CD1c-positive myeloid dendritic cell (primary cell): ENCODE measurements at regions not wholly inside any gene's neighbourhood (a gene's known extent, or its start where the extent isn't known, plus 50 kb on each side); places are given as distances from the start of the nearest gene placed in this dataset.

ENCODE experiments used
- DNase-seq: peaks from one replicate; pipeline ENCODE4 v3.0.0-alpha.2; 2016; ENCODE audit errors: extremely low spot score

DNA sequence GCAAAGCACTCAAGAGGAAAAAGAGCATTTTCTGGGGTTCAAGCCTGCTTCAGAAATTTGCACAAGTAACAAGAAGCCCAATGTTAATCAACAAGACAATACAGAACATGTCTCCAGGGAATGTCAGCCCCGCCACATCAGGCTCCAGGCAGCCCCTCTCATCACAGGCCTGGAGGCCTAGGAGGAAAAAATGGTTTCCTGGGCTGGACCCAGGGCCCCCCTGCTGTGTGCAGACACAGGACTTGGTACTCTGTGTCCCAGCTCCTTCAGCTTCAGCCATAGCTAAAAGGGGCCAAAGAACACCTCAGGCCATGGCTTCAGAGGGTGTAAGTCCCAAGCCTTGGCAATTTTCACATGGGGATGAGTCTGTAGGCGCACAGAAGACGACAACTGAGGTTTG lies 802.9 kb upstream of the KLHL29 start:
- no peak for DNase-seq

GRCh38 chr2:22596306-22596705 lies 788.7 kb upstream of the KLHL29 start:
- DNase-seq, result no peak

DNA sequence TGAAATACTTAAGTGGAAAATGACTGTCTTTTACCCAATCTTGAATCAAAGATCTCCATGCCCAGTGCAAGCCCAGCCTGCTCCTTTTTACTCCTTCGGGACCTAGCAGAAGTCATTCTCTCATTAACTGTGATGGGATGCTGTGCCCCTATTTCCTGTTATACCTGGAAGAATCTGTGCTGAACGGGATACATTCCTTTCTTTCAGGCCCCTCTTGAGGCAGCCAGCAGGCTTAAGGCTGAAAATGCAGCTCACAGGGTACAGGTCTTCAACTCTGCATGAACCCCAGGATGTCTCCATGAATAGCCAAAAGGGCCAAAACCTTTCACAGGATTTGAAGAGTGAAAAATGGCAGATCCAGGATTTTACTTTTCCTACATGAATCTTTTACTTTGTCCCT lies 784.8 kb upstream of the KLHL29 start:
- no peak for DNase-seq

GRCh38 chr2:22600999-22601398 lies 784.0 kb upstream of the KLHL29 start:
- no peak for DNase-seq

DNA sequence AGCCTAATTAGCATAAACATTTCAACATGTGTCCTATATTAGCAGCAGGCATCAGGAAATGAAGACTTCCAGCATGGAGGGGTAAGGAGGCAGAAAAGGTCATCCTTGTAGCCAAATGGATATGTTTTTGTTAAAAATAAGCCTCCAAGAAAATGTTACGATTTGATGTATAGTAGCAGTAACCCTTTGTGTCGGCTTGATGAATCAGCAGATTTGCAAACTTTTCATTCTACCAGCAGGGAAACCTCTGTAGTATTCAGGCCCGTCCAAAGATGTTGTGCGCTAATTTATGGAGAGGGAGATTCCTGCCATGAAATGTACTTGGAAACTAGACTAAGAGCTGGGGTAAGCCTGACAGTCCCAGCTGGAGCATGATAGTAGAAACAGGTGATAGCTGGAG lies 780.8 kb upstream of the KLHL29 start:
- no peak for DNase-seq

- DNase-seq, result no peak
Measured at GRCh38 chr2:22616031-22616430, 768.9 kb upstream of the KLHL29 start.

- no peak for DNase-seq
Measured at GRCh38 chr2:22623620-22624019, 761.4 kb upstream of the KLHL29 start.

GRCh38 chr2:22626621-22627020 lies 758.4 kb upstream of the KLHL29 start:
- no peak for DNase-seq

GRCh38 chr2:22628221-22628620 lies 756.8 kb upstream of the KLHL29 start:
- DNase-seq, result no peak

DNA sequence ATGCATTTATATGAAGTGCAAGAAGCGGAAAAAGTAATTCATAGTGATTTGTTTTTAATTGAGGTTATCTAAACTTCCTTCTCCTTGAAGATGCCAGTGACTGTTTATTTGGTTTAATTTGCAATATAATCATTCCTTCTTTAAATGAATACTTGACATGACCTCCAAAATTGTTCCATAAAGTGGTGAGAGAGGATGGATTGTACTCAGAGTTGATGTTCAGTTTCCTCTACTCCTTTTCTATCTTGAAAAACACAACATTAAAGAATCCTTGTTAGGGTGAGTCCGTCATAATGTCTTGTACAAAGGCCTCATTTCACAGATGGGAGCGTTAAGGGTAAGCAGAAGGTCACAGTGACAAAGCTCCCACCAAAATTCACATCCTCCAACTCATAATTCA lies 756.1 kb upstream of the KLHL29 start:
- DNase-seq, result no peak

GRCh38 chr2:22634167-22634566 lies 750.8 kb upstream of the KLHL29 start:
- no peak for DNase-seq

- no peak for DNase-seq
Measured at GRCh38 chr2:22656426-22656825, 728.6 kb upstream of the KLHL29 start.

DNA sequence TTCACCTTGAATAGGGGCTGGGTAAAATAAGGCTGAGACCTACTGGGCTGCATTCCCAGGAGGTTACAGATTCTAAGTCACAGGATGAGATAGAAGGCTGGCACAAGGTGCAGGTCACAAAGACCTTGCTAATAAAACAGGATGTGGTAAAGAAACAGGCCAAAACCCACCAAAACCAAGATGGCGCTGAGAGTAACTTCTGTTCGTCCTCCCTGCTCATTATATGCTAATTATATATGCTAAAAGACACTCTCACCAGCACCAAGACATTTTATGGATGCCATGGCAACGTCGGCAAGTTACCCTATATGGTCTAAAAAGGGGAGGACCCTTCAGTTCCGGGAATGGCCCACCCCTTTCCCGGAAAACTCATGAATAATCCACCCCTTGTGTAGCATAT lies 711.5 kb upstream of the KLHL29 start:
- no peak for DNase-seq

- no peak for DNase-seq
Measured at GRCh38 chr2:22683914-22684313, 701.1 kb upstream of the KLHL29 start.

- DNase-seq, result no peak
Measured at GRCh38 chr2:22690096-22690495, 694.9 kb upstream of the KLHL29 start.

- no peak for DNase-seq
Measured at GRCh38 chr2:22691666-22692065, 693.3 kb upstream of the KLHL29 start.

DNA sequence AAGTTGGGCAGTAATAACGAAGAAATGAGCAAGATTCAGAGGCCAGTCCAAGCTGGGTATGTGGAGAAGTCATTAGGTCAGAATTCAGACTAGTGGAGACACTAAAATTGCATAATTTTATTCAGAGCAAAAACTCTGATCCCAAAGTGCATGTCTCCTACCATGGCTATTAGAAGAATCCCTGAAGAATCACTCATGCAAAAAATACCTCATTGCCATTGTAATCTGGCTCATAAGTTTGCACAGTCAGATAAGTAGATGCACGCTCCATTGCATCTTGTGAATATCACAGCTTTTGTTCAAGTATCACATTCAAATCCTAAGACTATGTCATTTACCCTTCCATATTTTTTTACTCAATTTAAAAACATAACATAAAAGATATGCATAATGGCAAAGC lies 692.2 kb upstream of the KLHL29 start:
- DNase-seq, result no peak

DNA sequence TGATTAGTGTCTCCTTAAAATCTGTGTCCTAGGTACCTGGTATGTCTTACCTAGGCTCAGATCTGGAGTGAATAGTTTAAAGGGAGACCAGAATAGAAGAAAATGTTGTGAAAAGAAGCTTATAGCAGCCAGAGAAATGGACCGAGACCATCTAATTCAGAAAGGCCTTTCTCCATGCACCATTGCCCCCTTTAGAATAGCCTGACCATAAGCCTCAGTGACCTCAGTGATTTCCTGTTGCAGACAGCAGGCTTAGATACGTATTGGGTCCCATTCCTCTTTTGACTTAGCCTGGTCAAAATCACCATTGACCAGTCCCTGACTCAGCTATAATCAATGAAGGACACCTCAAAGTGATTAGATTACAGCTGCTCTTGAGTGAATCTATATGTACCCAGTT lies 690.7 kb upstream of the KLHL29 start:
- DNase-seq, result no peak

- DNase-seq, result no peak
Measured at GRCh38 chr2:22694856-22695255, 690.1 kb upstream of the KLHL29 start.

DNA sequence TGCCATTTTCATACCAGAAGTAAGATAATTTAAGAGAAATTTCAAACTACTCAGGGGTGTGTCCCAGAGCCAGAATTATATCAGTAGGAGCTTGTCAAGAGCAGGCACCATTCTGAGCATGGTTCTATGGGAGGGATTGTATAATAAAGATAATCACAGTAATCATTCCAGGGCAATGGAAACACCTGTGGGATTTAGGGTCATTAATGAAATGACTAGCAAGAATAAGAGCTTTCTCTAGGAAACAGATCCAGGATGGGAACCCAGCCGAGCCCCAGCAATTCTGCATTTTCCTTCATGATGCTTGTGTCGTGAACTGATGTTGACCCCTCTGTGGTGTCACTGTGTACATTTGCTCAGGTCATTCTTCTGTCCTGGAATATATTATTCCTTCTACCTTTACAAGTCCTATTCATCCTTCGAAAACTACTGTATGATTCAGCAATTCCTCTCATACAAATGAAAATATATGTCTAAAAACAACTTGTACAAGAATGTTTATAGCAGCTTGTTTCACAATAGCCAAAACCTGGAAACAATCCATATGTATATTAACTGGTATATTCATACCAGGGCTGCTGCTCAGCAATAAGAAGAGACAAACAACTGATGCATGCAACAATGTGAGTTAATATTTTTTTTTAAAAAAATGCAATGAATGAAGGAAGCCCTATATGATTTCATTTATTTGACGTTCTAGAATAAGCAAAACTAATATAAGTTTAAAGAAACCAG lies 687.8 kb upstream of the KLHL29 start:
- DNase-seq, result no peak

DNA sequence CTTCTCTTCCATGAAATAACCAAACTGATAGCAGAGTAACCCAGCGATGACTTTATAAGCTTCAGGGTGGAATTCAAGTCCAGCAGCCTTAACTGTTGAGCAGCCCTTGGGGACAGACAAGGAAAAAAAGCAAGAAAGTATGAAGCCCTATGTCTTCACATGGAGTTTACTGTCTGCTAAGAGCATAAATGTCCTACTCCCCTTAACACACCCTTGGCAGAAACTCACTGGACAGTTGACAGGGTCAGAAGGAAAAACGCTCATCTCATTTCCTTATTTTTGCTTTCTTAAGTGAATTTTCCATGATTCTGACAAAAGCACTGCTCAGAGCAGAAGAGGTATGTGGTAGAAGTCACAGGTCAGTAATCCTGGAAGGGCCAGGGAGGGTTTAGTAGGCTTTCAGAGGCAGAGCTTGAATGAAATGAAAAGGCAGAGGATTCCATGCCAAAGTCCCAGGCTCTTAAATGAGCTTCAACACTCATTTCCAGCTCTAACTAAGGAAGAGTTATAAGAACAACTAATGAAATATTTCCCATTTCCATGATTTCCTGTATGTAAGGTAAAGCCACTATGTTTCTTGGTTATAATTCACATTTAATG lies 683.3 kb upstream of the KLHL29 start:
- DNase-seq, result no peak

GRCh38 chr2:22703286-22703920 lies 681.6 kb upstream of the KLHL29 start:
- DNase-seq, result no peak

GRCh38 chr2:22719396-22719795 lies 665.6 kb upstream of the KLHL29 start:
- no peak for DNase-seq
